ENCODE measurements at regions not wholly inside any gene's neighbourhood (a gene's known extent, or its start where the extent isn't known, plus 50 kb on each side); places are given as distances from the start of the nearest gene placed in this dataset.

GRCh38 chr3:167886690-167887089, 151.2 kb downstream of the SERPINI1 start:
- H3K27ac Mint-ChIP-seq, result no peak overlapping the region
- intact Hi-C loops (cut with micrococcal nuclease), result no loop called here

GRCh38 chr3:167885277-167885676, 149.8 kb downstream of the SERPINI1 start:
- Mint-ChIP-seq H3K4me1 (ENCODE audit: low read depth) (no peaks in the 10 kb centered on the region), H3K36me3 (ENCODE audit: low read depth) (no peaks in the 10 kb centered on the region), H3K27me3 (ENCODE audit: low read depth) (peaks cover 12% of the 10 kb centered on the region), H3K4me3 (ENCODE audit: low read depth) (no peak overlapping the region), H3K9me3 (no peaks in the 10 kb centered on the region), H3K27ac (no peak overlapping the region)
- intact Hi-C loops (cut with micrococcal nuclease), result no loop called here
- no peak for DNase-seq (ENCODE audit: low spot score)

More at GRCh38 chr3:167886690-167887089, 151.2 kb downstream of the SERPINI1 start:
- DNase-seq (ENCODE audit: low spot score), result no peak
- no peaks in the 10 kb centered on the region for H3K9me3 Mint-ChIP-seq
- H3K36me3 Mint-ChIP-seq (ENCODE audit: low read depth), result no peaks in the 10 kb centered on the region
- peaks cover 9% of the 10 kb centered on the region for H3K27me3 Mint-ChIP-seq (ENCODE audit: low read depth)
- no peak overlapping the region for H3K4me3 Mint-ChIP-seq (ENCODE audit: low read depth)
- H3K4me1 Mint-ChIP-seq (ENCODE audit: low read depth), result no peaks in the 10 kb centered on the region

- H3K9me3 Mint-ChIP-seq, result no peaks in the 10 kb centered on the region
- H3K36me3 Mint-ChIP-seq (ENCODE audit: low read depth), result no peaks in the 10 kb centered on the region
- H3K27ac Mint-ChIP-seq, result no peak overlapping the region
- H3K4me1 Mint-ChIP-seq (ENCODE audit: low read depth), result no peaks in the 10 kb centered on the region
- intact Hi-C loops (cut with micrococcal nuclease), result loop anchor here (5.0 kb wide), 1 partner anchor 487 kb away; no protein-coding TSS in a partner anchor
- peaks cover 12% of the 10 kb centered on the region for H3K27me3 Mint-ChIP-seq (ENCODE audit: low read depth)
- no peak for DNase-seq (ENCODE audit: low spot score)
- H3K4me3 Mint-ChIP-seq (ENCODE audit: low read depth), result no peak overlapping the region
These were observed 149.0 kb downstream of the SERPINI1 start for GRCh38 chr3:167884481-167884880.

- H3K9me3 Mint-ChIP-seq, result no peaks in the 10 kb centered on the region
- peaks cover 12% of the 10 kb centered on the region for H3K27me3 Mint-ChIP-seq (ENCODE audit: low read depth)
- intact Hi-C loops (cut with micrococcal nuclease), result loop anchor here (5.0 kb wide), 1 partner anchor 486 kb away; no protein-coding TSS in a partner anchor
- H3K36me3 Mint-ChIP-seq (ENCODE audit: low read depth), result no peaks in the 10 kb centered on the region
- H3K27ac Mint-ChIP-seq, result no peak overlapping the region
- no peaks in the 10 kb centered on the region for H3K4me1 Mint-ChIP-seq (ENCODE audit: low read depth)
- no peak overlapping the region for H3K4me3 Mint-ChIP-seq (ENCODE audit: low read depth)
- no peak for DNase-seq (ENCODE audit: low spot score)
These were observed 147.9 kb downstream of the SERPINI1 start for GRCh38 chr3:167883452-167883851.

DNA sequence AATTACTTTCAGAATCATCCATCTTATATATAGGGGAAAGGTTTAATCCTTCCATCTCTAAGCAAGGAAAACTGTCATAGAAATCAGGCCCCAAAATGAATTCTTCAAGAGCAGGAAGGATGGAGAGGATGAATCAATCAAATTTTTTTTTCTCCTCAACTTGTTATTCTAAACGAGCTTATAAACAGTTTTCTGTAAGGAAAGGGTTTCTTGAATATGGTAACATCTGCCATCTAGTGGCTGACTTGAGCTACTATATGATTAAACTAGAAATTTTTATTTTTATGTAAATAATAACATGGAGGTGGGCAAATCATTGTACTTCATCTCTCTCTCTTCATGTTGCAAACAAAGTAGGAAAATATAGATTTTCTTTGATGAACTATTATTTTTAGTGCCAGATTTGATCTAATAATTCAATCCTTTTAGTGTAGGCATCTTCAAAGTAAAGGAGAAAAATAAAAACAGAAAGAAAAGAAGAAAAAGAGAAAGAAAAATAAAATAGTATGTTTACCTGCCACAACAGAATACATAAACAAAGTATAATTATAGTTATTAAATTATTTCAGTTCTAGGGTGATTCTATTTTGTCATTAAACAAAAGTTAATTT, 146.6 kb downstream of the SERPINI1 start:
- no peaks in the 10 kb centered on the region for H3K9me3 Mint-ChIP-seq
- no peak for DNase-seq (ENCODE audit: low spot score)

GRCh38 chr3:167880183-167880582, 144.7 kb downstream of the SERPINI1 start:
- intact Hi-C loops (cut with micrococcal nuclease), result loop anchor here (5.0 kb wide), 1 partner anchor 483 kb away; no protein-coding TSS in a partner anchor
- peaks cover 12% of the 10 kb centered on the region for H3K27me3 Mint-ChIP-seq (ENCODE audit: low read depth)
- H3K36me3 Mint-ChIP-seq (ENCODE audit: low read depth), result no peaks in the 10 kb centered on the region
- no peak for DNase-seq (ENCODE audit: low spot score)
- no peak overlapping the region for H3K27ac Mint-ChIP-seq
- no peak overlapping the region for H3K4me3 Mint-ChIP-seq (ENCODE audit: low read depth)
- H3K4me1 Mint-ChIP-seq (ENCODE audit: low read depth), result no peaks in the 10 kb centered on the region
- no peaks in the 10 kb centered on the region for H3K9me3 Mint-ChIP-seq

More for the DNA sequence above, 146.6 kb downstream of the SERPINI1 start:
- no peak overlapping the region for H3K27ac Mint-ChIP-seq
- H3K4me3 Mint-ChIP-seq (ENCODE audit: low read depth), result no peak overlapping the region
- H3K4me1 Mint-ChIP-seq (ENCODE audit: low read depth), result no peaks in the 10 kb centered on the region
- intact Hi-C loops (cut with micrococcal nuclease), result loop anchor here (1.0 to 5.0 kb wide), 2 partner anchors 485 to 502 kb away; partner anchors contain the start of gene ZBBX
- H3K27me3 Mint-ChIP-seq (ENCODE audit: low read depth), result peaks cover 12% of the 10 kb centered on the region
- H3K36me3 Mint-ChIP-seq (ENCODE audit: low read depth), result no peaks in the 10 kb centered on the region

- H3K4me3 Mint-ChIP-seq (ENCODE audit: low read depth), result no peak overlapping the region
- H3K36me3 Mint-ChIP-seq (ENCODE audit: low read depth), result no peaks in the 10 kb centered on the region
- DNase-seq (ENCODE audit: low spot score), result no peak
- peaks cover 4% of the 10 kb centered on the region for H3K27me3 Mint-ChIP-seq (ENCODE audit: low read depth)
- intact Hi-C loops (cut with micrococcal nuclease), result no loop called here
- H3K9me3 Mint-ChIP-seq, result no peaks in the 10 kb centered on the region
- no peaks in the 10 kb centered on the region for H3K4me1 Mint-ChIP-seq (ENCODE audit: low read depth)
- no peak overlapping the region for H3K27ac Mint-ChIP-seq
These were observed 141.2 kb downstream of the SERPINI1 start for GRCh38 chr3:167876620-167877281.
